HepG2 (cell line): ENCODE measurements at regions not wholly inside any gene's neighbourhood (a gene's known extent, or its start where the extent isn't known, plus 50 kb on each side); places are given as distances from the start of the nearest gene placed in this dataset.

Experiments
- ATF2 ChIP-seq: sonication (generic); formaldehyde crosslinking; IDR thresholded peaks from 2 replicates; pipeline ENCODE4 v1.4.0; 2020; ENCODE audit warnings: missing genetic modification reagents
- CENPBD1 ChIP-seq: sonication (generic); formaldehyde crosslinking; IDR thresholded peaks from 2 replicates; pipeline ENCODE4 v1.8.0; 2022; ENCODE audit warnings: missing genetic modification reagents, low read depth, mild to moderate bottlenecking, borderline replicate concordance
- ETS1 ChIP-seq: sonication (generic); formaldehyde crosslinking; IDR thresholded peaks from 2 replicates; pipeline ENCODE4 v1.4.0; 2020; ENCODE audit warnings: missing genetic modification reagents
- HNRNPL ChIP-seq: fragments of 200-400 bp; formaldehyde crosslinking; IDR thresholded peaks from 2 replicates; pipeline ENCODE4 v1.6.1; 2017; ENCODE audit warnings: mild to moderate bottlenecking, low read depth, low read length
- JARID2 ChIP-seq: sonication (generic); formaldehyde crosslinking; IDR thresholded peaks from 2 replicates; pipeline ENCODE4 v1.8.1; 2023; ENCODE audit warnings: missing genetic modification reagents, inconsistent platforms; ENCODE audit not compliant: insufficient replicate concordance
- JDP2 ChIP-seq: sonication (generic); formaldehyde crosslinking; IDR thresholded peaks from 2 replicates; pipeline ENCODE4 v1.8.1; 2022; ENCODE audit warnings: missing genetic modification reagents, borderline replicate concordance
- KLF15 ChIP-seq: sonication (generic); formaldehyde crosslinking; IDR thresholded peaks from 2 replicates; pipeline ENCODE4 v1.8.1; 2023; ENCODE audit warnings: borderline replicate concordance, mild to moderate bottlenecking, inconsistent platforms, missing genetic modification reagents, mixed read lengths
- MAF1 ChIP-seq: sonication (generic); formaldehyde crosslinking; IDR thresholded peaks from 2 replicates; pipeline ENCODE4 v1.5.0; 2020; ENCODE audit warnings: missing genetic modification reagents, borderline replicate concordance
- MNT ChIP-seq: fragments of 450-650 bp; IDR thresholded peaks from 2 replicates; pipeline ENCODE4 v1.6.1; 2016
- REST ChIP-seq, 2 experiments: IDR thresholded peaks; 2 replicates each; pipeline ENCODE4 v1.6.1; 2011 to 2012; ENCODE audit warnings: low read length in 2 of 2, borderline replicate concordance in 1 of 2, low read depth in 1 of 2, mild to moderate bottlenecking in 1 of 2, moderate library complexity in 1 of 2
- ZNF225 ChIP-seq: sonication (generic); formaldehyde crosslinking; IDR thresholded peaks from 2 replicates; pipeline ENCODE4 v1.4.0; 2020; ENCODE audit warnings: mild to moderate bottlenecking, missing genetic modification reagents

- no peak for TF ChIP-seq ATF2 (CRISPR knock-in tag)
- TF ChIP-seq JARID2 (CRISPR knock-in tag) = no peak
- no peak for TF ChIP-seq ZNF225 (CRISPR knock-in tag)
- TF ChIP-seq MNT = no peak
- TF ChIP-seq KLF15 (CRISPR knock-in tag) = no peak
- TF ChIP-seq REST (IDR thresholded peaks at IDR 0.05; ENCODE audit: borderline replicate concordance in 1 of 2, low read depth in 1 of 2, low read length in 2 of 2) = no peak
- no peak for TF ChIP-seq MAF1 (CRISPR knock-in tag)
- no peak for TF ChIP-seq ETS1 (CRISPR knock-in tag)
- TF ChIP-seq HNRNPL = no peak
- no peak for TF ChIP-seq JDP2 (CRISPR knock-in tag)
- no peak for TF ChIP-seq CENPBD1 (CRISPR knock-in tag)
Observed at GRCh38 chr4:84031401-84031800, 467.7 kb downstream of the NKX6-1 start (continued).
